K562 (cell line): ENCODE measurements at regions not wholly inside any gene's neighbourhood (a gene's known extent, or its start where the extent isn't known, plus 50 kb on each side); places are given as distances from the start of the nearest gene placed in this dataset.

Experiments used
- ATAC-seq: fragments of 200-7000 bp; cut with Tn5 transposase; 3 replicates; pipeline ENCODE4 v1.9.1; 2020; ENCODE audit warnings: moderate library complexity
- BruUV-seq: library from RNA; stranded (reverse); fragments of 400-500 nt; replicated peaks from 2 replicates; lab custom pipeline; 2021; lab: Mats Ljungman, UMichigan
- CTCF ChIA-PET: fragments of 300-600 bp; formaldehyde crosslinking; extraction: SDS; loops from one replicate; lab custom pipeline; 2021; ENCODE audit warnings: low intra/inter-chr PET ratio; lab: Yijun Ruan, JAX
- POLR2A ChIA-PET: fragments of 300-600, 350-650 bp; sonication (Branson Sonifier 250); formaldehyde crosslinking; extraction: SDS; loops from one replicate; lab custom pipeline; 2021; ENCODE audit warnings: antibody characterized with exemption, inconsistent platforms; lab: Yijun Ruan, JAX
- DNase-seq, 4 experiments: peaks; one replicate each; pipeline versions ENCODE4 v3.0.0 to v3.0.0-alpha.2; 2011 to 2018; ENCODE audit warnings: low spot score in 3 of 4, mixed read lengths in 3 of 4; ENCODE audit errors: extremely low read depth in 1 of 4
- FAIRE-seq: peaks from 2 replicates; lab custom pipeline; 2011; peaks lifted over from hg19 to GRCh38; lab: Jason Lieb, UNC
- H2AFZ ChIP-seq: 2 replicates; pipeline ENCODE4 v1.6.0; 2011; ENCODE audit warnings: low read depth, low read length, control low read depth, inconsistent platforms
- H3K27ac ChIP-seq: fragments of 200-600 bp; 3 replicates; pipeline ENCODE4 v1.8.0; 2011; ENCODE audit warnings: low read depth, mild to moderate bottlenecking, control low read depth, inconsistent platforms, low read length, moderate library complexity, mixed read lengths; ENCODE audit errors: extremely low read depth
- H3K27me3 ChIP-seq, 2 experiments: fragments of 300-600 bp in 1 of 2; 2 replicates in 1 of 2; 3 replicates in 1 of 2; pipeline versions ENCODE4 v1.6.0 to v1.8.0; 2011; ENCODE audit warnings: inconsistent platforms in 2 of 2, low read length in 2 of 2, mild to moderate bottlenecking in 1 of 2, mixed read lengths in 1 of 2, moderate library complexity in 1 of 2; ENCODE audit not compliant: control insufficient read depth in 2 of 2, insufficient read depth in 2 of 2
- H3K36me3 ChIP-seq: fragments of 300-600 bp; 3 replicates; pipeline ENCODE4 v1.8.0; 2011; ENCODE audit warnings: mild to moderate bottlenecking, low read length, inconsistent platforms; ENCODE audit not compliant: control insufficient read depth, insufficient read depth
- H3K4me1 ChIP-seq, 2 experiments: fragments of 200-600 bp in 1 of 2; replicated peaks in 1 of 2; 2 replicates in 1 of 2; 3 replicates in 1 of 2; pipeline versions ENCODE4 v1.5.1 to v1.8.0; 2011; ENCODE audit warnings: inconsistent platforms in 2 of 2, low read length in 2 of 2, mild to moderate bottlenecking in 1 of 2, mixed read lengths in 1 of 2, moderate library complexity in 1 of 2; ENCODE audit not compliant: control insufficient read depth in 2 of 2, insufficient read depth in 2 of 2
- H3K4me2 ChIP-seq: 2 replicates; pipeline ENCODE4 v1.6.1; 2011; ENCODE audit warnings: low read length, control low read depth, inconsistent platforms, mixed read lengths; ENCODE audit not compliant: insufficient read depth
- H3K4me3 ChIP-seq: fragments of 200-600 bp; sonication (generic), shearing (Covaris generic); 2 replicates; pipeline ENCODE4 v1.5.1; 2016; ENCODE audit warnings: control low read depth, inconsistent platforms
- H3K79me2 ChIP-seq: fragments of 200-600 bp; 3 replicates; pipeline ENCODE4 v1.8.0; 2011; ENCODE audit warnings: low read length, inconsistent platforms; ENCODE audit not compliant: control insufficient read depth, insufficient read depth
- H3K9ac ChIP-seq, 2 experiments: 2 replicates each; pipeline versions ENCODE4 v1.6.0 to v1.6.1; 2011; ENCODE audit warnings: low read depth in 2 of 2, low read length in 2 of 2, control low read depth in 1 of 2, inconsistent platforms in 1 of 2, mild to moderate bottlenecking in 1 of 2, mixed read lengths in 1 of 2; ENCODE audit not compliant: insufficient read depth in 1 of 2
- H3K9me1 ChIP-seq: one replicate; pipeline ENCODE4 v1.6.0; 2011; ENCODE audit warnings: inconsistent platforms, mild to moderate bottlenecking, low read length, moderate library complexity; ENCODE audit not compliant: control insufficient read depth, insufficient read depth
- H3K9me3 ChIP-seq: replicated peaks from 2 replicates; pipeline ENCODE4 v1.5.1; 2011; ENCODE audit warnings: low read depth, low read length, inconsistent platforms; ENCODE audit not compliant: control insufficient read depth, insufficient read depth
- H4K20me1 ChIP-seq: replicated peaks from 2 replicates; pipeline ENCODE4 v1.6.1; 2011; ENCODE audit warnings: low read length, inconsistent platforms, mixed read lengths; ENCODE audit not compliant: control insufficient read depth, insufficient read depth
- CREBBP ChIP-seq: IDR thresholded peaks from one replicate; pipeline ENCODE4 v1.6.1; 2012; ENCODE audit warnings: low read depth, mild to moderate bottlenecking, control low read depth, inconsistent platforms, low read length
- ETS1 ChIP-seq: conservative IDR thresholded peaks from 2 replicates; pipeline ENCODE4 v1.6.1; 2011; ENCODE audit warnings: low read depth, mild to moderate bottlenecking, low read length; ENCODE audit not compliant: control insufficient read depth
- FOS ChIP-seq: IDR thresholded peaks from 3 replicates; pipeline ENCODE4 v1.6.1; 2011; ENCODE audit not compliant: insufficient read length; ENCODE audit errors: extremely low read depth
- ILK ChIP-seq: fragments of 450-650 bp; IDR thresholded peaks from 2 replicates; pipeline ENCODE4 v1.6.1; 2016; ENCODE audit warnings: missing genetic modification characterization, low read depth, mild to moderate bottlenecking, missing compliant biosample characterization, moderate library complexity, borderline replicate concordance
- KAT2B ChIP-seq: IDR thresholded peaks from one replicate; pipeline ENCODE4 v1.6.1; 2012; ENCODE audit warnings: low read depth, mild to moderate bottlenecking, control low read depth, inconsistent platforms, low read length, moderate library complexity
- MEF2A ChIP-seq: IDR thresholded peaks from 2 replicates; pipeline ENCODE4 v1.6.1; 2011; ENCODE audit warnings: low read depth, mild to moderate bottlenecking, low read length, moderate library complexity; ENCODE audit not compliant: control insufficient read depth
- MTA3 ChIP-seq: fragments of 450-650 bp; formaldehyde crosslinking; IDR thresholded peaks from 2 replicates; pipeline ENCODE4 v1.6.1; 2017; ENCODE audit warnings: mild to moderate bottlenecking, borderline replicate concordance
- NFXL1 ChIP-seq: fragments of 450-650 bp; formaldehyde crosslinking; IDR thresholded peaks from 2 replicates; pipeline ENCODE4 v1.4.0; 2021; ENCODE audit warnings: mild to moderate bottlenecking
- PHB ChIP-seq: fragments of 250-450 bp; sonication (Bioruptor Pico); IDR thresholded peaks from 2 replicates; pipeline ENCODE4 v1.5.0; 2021
- PYGO2 ChIP-seq: fragments of 450-650 bp; IDR thresholded peaks from 2 replicates; pipeline ENCODE4 v1.6.1; 2016; ENCODE audit warnings: mild to moderate bottlenecking, missing genetic modification characterization, moderate library complexity, missing compliant biosample characterization
- RAD21 ChIP-seq, 2 experiments: fragments of 250-450 bp in 1 of 2; fragments of 450-650 bp in 1 of 2; sonication (Bioruptor Pico) in 1 of 2; formaldehyde crosslinking in 1 of 2; IDR thresholded peaks in 1 of 2; conservative IDR thresholded peaks in 1 of 2; 2 replicates each; pipeline versions ENCODE4 v1.4.0 to v1.8.0; 2020 to 2022; ENCODE audit warnings: mild to moderate bottlenecking in 2 of 2, moderate library complexity in 1 of 2
- ZNF395 ChIP-seq: fragments of 200-800 bp; sonication (Bioruptor generic); IDR thresholded peaks from 2 replicates; pipeline ENCODE4 v1.6.1; 2017; ENCODE audit warnings: missing genetic modification characterization, missing compliant biosample characterization
- ZSCAN29 ChIP-seq: fragments of 450-650 bp; IDR thresholded peaks from 2 replicates; pipeline ENCODE4 v1.6.1; 2017
- WGBS: fragments of 100-300 bp; shearing (Covaris generic); methylation state at CpG from one replicate; pipeline ENCODE4 v1.1.6; 2016; ENCODE audit warnings: low coverage, mixed read lengths; ENCODE audit not compliant: insufficient coverage; ENCODE audit errors: missing lambda C conversion rate; 5-methylcytosine and 5-hydroxymethylcytosine counted together
- in situ Hi-C: fragments of 300-500 bp; cut with MboI; formaldehyde crosslinking; loops from 4 replicates; pipeline ENCODE4 v1.15.0; 2018; ENCODE audit warnings: inconsistent platforms, mixed read lengths
- intact Hi-C: fragments of 100-400 bp; cut with micrococcal nuclease; formaldehyde crosslinking; loops from 2 replicates; pipeline ENCODE4 v1.14.2; 2022

GRCh38 chr3:174505266-174505665 lies 353.9 kb upstream of the NAALADL2 start:
- ATAC-seq (no peak), FAIRE-seq (no peak), DNase-seq (no peak)
- no peak overlapping the region for H3K27ac ChIP-seq
- no peaks in the 10 kb centered on the region for H3K36me3 ChIP-seq
- no peaks in the 10 kb centered on the region for H4K20me1 ChIP-seq
- H3K4me2 ChIP-seq: no peak overlapping the region
- H3K79me2 ChIP-seq: no peaks in the 10 kb centered on the region
- intact Hi-C loops (no loop called here), in situ Hi-C loops (no loop called here)
- H3K9me1 ChIP-seq: no peaks in the 10 kb centered on the region
- H3K9ac ChIP-seq: no peak overlapping the region
- H3K4me3 ChIP-seq: no peak overlapping the region
- H3K9me3 ChIP-seq: no peaks in the 10 kb centered on the region; the same call in 1 of the 2 replicates
- ChIA-PET CTCF (no interaction called here), POLR2A (no interaction called here)
- no peak overlapping the region for H2AFZ ChIP-seq
- WGBS: 0% methylated on average over 1 of the region's 1 CpG
- H3K27me3 ChIP-seq: no peaks in the 10 kb centered on the region
- BruUV-seq: no TSS peak
- no peaks in the 10 kb centered on the region for H3K4me1 ChIP-seq
- TF ChIP-seq NFXL1 (CRISPR knock-in tag) (no peak), KAT2B (no peak)

GRCh38 chr3:174524203-174524602 lies 334.9 kb upstream of the NAALADL2 start:
- ATAC-seq (no peak), FAIRE-seq (no peak), DNase-seq (no peak)
- no peak overlapping the region for H3K4me2 ChIP-seq
- WGBS: 0% methylated on average over 3 of the region's 3 CpGs
- no peak overlapping the region for H3K27ac ChIP-seq
- H3K4me3 ChIP-seq: no peak overlapping the region
- H3K4me1 ChIP-seq: no peaks in the 10 kb centered on the region
- ChIA-PET POLR2A (no interaction called here), CTCF (no interaction called here)
- no peaks in the 10 kb centered on the region for H3K27me3 ChIP-seq
- H3K9me1 ChIP-seq: no peaks in the 10 kb centered on the region
- no peaks in the 10 kb centered on the region for H3K36me3 ChIP-seq
- H4K20me1 ChIP-seq: no peaks in the 10 kb centered on the region
- no TSS peak for BruUV-seq
- no peak for TF ChIP-seq PHB (CRISPR knock-in tag)
- TF ChIP-seq PYGO2 (tag): no peak
- no peak for TF ChIP-seq FOS
- no peak for TF ChIP-seq CREBBP
- no peak for TF ChIP-seq MTA3
- TF ChIP-seq ILK (tag): no peak
- no peak for TF ChIP-seq ZNF395 (CRISPR knock-in tag)
- no peak for TF ChIP-seq RAD21 (CRISPR knock-in tag; conservative IDR thresholded peaks at IDR 0.05 in 1 of 2, IDR thresholded peaks at IDR 0.05 in 1 of 2)
- TF ChIP-seq ZSCAN29: no peak
- no peak for TF ChIP-seq ETS1
- TF ChIP-seq MEF2A: no peak
- no peak overlapping the region for H3K9ac ChIP-seq
- no peaks in the 10 kb centered on the region for H3K9me3 ChIP-seq
- intact Hi-C loops: no loop called here
- no peak overlapping the region for H2AFZ ChIP-seq
- no peaks in the 10 kb centered on the region for H3K79me2 ChIP-seq
- in situ Hi-C loops: no loop called here
